SK-N-MC (cell line): ENCODE measurements at regions not wholly inside any gene's neighbourhood (a gene's known extent, or its start where the extent isn't known, plus 50 kb on each side); places are given as distances from the start of the nearest gene placed in this dataset.

ENCODE experiments used
- EZH2 ChIP-seq: fragments of 200-600 bp; sonication (generic); IDR thresholded peaks from one replicate; pipeline ENCODE4 v1.6.1; 2017; ENCODE audit warnings: antibody characterized with exemption
- FOXP2 ChIP-seq: optimal IDR thresholded peaks from 2 replicates; pipeline ENCODE3; 2011; ENCODE audit warnings: mild to moderate bottlenecking, moderate library complexity; ENCODE audit not compliant: insufficient read depth; ENCODE audit errors: extremely low read length, control extremely low read depth
- POLR2AphosphoS5 ChIP-seq: IDR thresholded peaks from 2 replicates; pipeline ENCODE4 v1.6.1; 2012; ENCODE audit warnings: mild to moderate bottlenecking, low read depth, low read length, borderline replicate concordance

DNA sequence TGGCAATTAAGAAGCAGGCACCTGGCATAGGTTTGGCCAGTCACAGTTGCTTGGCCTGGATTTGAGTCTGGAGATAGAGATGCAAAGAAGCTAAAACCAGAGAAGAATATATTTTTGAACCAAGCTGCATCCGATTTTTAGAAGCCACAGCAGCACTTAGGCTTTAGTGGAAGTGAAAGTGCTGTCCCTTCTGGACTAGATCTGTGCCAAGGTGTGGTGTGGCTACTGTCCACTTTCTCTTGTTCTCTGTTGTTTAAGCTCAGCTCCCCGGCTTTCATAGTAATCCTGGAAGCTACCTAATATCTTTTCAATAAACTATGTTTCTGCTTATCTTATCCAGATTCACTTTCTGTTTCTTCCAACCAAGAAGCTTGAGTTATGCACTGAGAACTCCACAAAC, 183.4 kb upstream of the THRB start:
- no peak for TF ChIP-seq POLR2AphosphoS5
- TF ChIP-seq FOXP2, result no peak
- no peak for TF ChIP-seq EZH2
